ENCODE measurements at regions not wholly inside any gene's neighbourhood (a gene's known extent, or its start where the extent isn't known, plus 50 kb on each side); places are given as distances from the start of the nearest gene placed in this dataset.

GRCh38 chr3:28634019-28634418, 285.4 kb upstream of the AZI2 start:
- no peak for DNase-seq (ENCODE audit: low spot score)
- Histone ChIP-seq H3K27ac (ENCODE audit: low read depth, low read length, poor library complexity, severe bottlenecking) (no peak overlapping the region), H4K20me1 (ENCODE audit: insufficient read depth, low read length) (no peaks in the 10 kb centered on the region), H3K79me2 (ENCODE audit: insufficient read depth, low read depth, low read length) (no peaks in the 10 kb centered on the region), H3K9me3 (ENCODE audit: low read length) (no peaks in the 10 kb centered on the region), H3K4me2 (ENCODE audit: low read length) (no peak overlapping the region), H3K4me1 (ENCODE audit: insufficient read depth, low read length, poor library complexity, severe bottlenecking) (no peaks in the 10 kb centered on the region), H3K9me2 (ENCODE audit: insufficient read depth, low read length) (no peaks in the 10 kb centered on the region), H3K36me3 (ENCODE audit: insufficient read depth, low read length) (no peaks in the 10 kb centered on the region), H3K4me3 (ENCODE audit: low read depth, low read length, poor library complexity, severe bottlenecking) (no peak overlapping the region), H2AFZ (ENCODE audit: low read length) (no peak overlapping the region)
- CTCF ChIA-PET (ENCODE audit: unreplicated experiment), result no interaction called here
- intact Hi-C loops (cut with micrococcal nuclease; ENCODE audit: unreplicated experiment), result no loop called here
- POLR2A ChIA-PET, result no interaction called here
- BruUV-seq (replicated peaks), result no TSS peak
- TF ChIP-seq EZH2phosphoT487 (IDR thresholded peaks at IDR 0.05; ENCODE audit: borderline replicate concordance, low read depth, low read length) (no peak), CTCF (conservative IDR thresholded peaks at IDR 0.05; ENCODE audit: low read length) (no peak)

- Histone ChIP-seq H3K9me3 (ENCODE audit: low read length) (no peaks in the 10 kb centered on the region), H2AFZ (ENCODE audit: low read length) (no peak overlapping the region), H3K36me3 (ENCODE audit: insufficient read depth, low read length) (no peaks in the 10 kb centered on the region), H3K9me2 (ENCODE audit: insufficient read depth, low read length) (no peaks in the 10 kb centered on the region), H3K4me3 (ENCODE audit: low read depth, low read length, poor library complexity, severe bottlenecking) (no peak overlapping the region), H3K27ac (ENCODE audit: low read depth, low read length, poor library complexity, severe bottlenecking) (no peak overlapping the region), H3K4me2 (ENCODE audit: low read length) (no peak overlapping the region), H3K4me1 (ENCODE audit: insufficient read depth, low read length, poor library complexity, severe bottlenecking) (no peaks in the 10 kb centered on the region), H4K20me1 (ENCODE audit: insufficient read depth, low read length) (no peaks in the 10 kb centered on the region), H3K79me2 (ENCODE audit: insufficient read depth, low read depth, low read length) (no peaks in the 10 kb centered on the region)
- ChIA-PET POLR2A (interaction anchor here (0.6 kb wide), 3 partner anchors 25 to 1634 kb away, joined by 3 to 4 read pairs (median 3); no protein-coding TSS in a partner anchor), CTCF (ENCODE audit: unreplicated experiment) (no interaction called here)
- no TSS peak for BruUV-seq (replicated peaks)
- intact Hi-C loops (cut with micrococcal nuclease; ENCODE audit: unreplicated experiment), result no loop called here
- no peak for DNase-seq (ENCODE audit: low spot score)
- TF ChIP-seq CTCF (conservative IDR thresholded peaks at IDR 0.05; ENCODE audit: low read length), result no peak
- TF ChIP-seq EZH2phosphoT487 (IDR thresholded peaks at IDR 0.05; ENCODE audit: borderline replicate concordance, low read depth, low read length), result no peak
These were observed 289.1 kb upstream of the AZI2 start for GRCh38 chr3:28637742-28638141.

- Histone ChIP-seq H3K4me2 (ENCODE audit: low read length) (no peak overlapping the region), H3K4me3 (ENCODE audit: low read depth, low read length, poor library complexity, severe bottlenecking) (no peak overlapping the region), H4K20me1 (ENCODE audit: insufficient read depth, low read length) (no peaks in the 10 kb centered on the region), H3K36me3 (ENCODE audit: insufficient read depth, low read length) (no peaks in the 10 kb centered on the region), H3K9me3 (ENCODE audit: low read length) (no peaks in the 10 kb centered on the region), H3K9me2 (ENCODE audit: insufficient read depth, low read length) (no peaks in the 10 kb centered on the region), H2AFZ (ENCODE audit: low read length) (no peak overlapping the region), H3K27ac (ENCODE audit: low read depth, low read length, poor library complexity, severe bottlenecking) (no peak overlapping the region), H3K79me2 (ENCODE audit: insufficient read depth, low read depth, low read length) (no peaks in the 10 kb centered on the region), H3K4me1 (ENCODE audit: insufficient read depth, low read length, poor library complexity, severe bottlenecking) (no peaks in the 10 kb centered on the region)
- intact Hi-C loops (cut with micrococcal nuclease; ENCODE audit: unreplicated experiment), result no loop called here
- no peak for TF ChIP-seq EZH2phosphoT487 (IDR thresholded peaks at IDR 0.05; ENCODE audit: borderline replicate concordance, low read depth, low read length)
- ChIA-PET CTCF (ENCODE audit: unreplicated experiment) (no interaction called here), POLR2A (no interaction called here)
- no TSS peak for BruUV-seq (replicated peaks)
- DNase-seq (ENCODE audit: low spot score), result no peak
These were observed 296.5 kb upstream of the AZI2 start for GRCh38 chr3:28645149-28645548.

Measured in OCI-LY7 (cell line).